Peyer's patch (tissue), 4 donors: ENCODE measurements at regions not wholly inside any gene's neighbourhood (a gene's known extent, or its start where the extent isn't known, plus 50 kb on each side); places are given as distances from the start of the nearest gene placed in this dataset.

Source experiments
- CTCF ChIP-seq, 6 experiments: fragments of 450-650 bp in 4 of 6; fragments of 200-600 bp in 2 of 6; sonication (generic) in 1 of 6; IDR thresholded peaks; one replicate each; pipeline ENCODE4 v1.5.1; 2017 to 2019; ENCODE audit warnings: antibody characterized with exemption in 6 of 6, mild to moderate bottlenecking in 3 of 6, moderate library complexity in 1 of 6
- POLR2A ChIP-seq, 2 donors: fragments of 450-650 bp; IDR thresholded peaks; one replicate each; pipeline ENCODE4 v1.5.1; 2017; ENCODE audit warnings: antibody characterized with exemption in 2 of 2, mild to moderate bottlenecking in 2 of 2, moderate library complexity in 2 of 2

GRCh38 chr10:90363799-90364483, 493.9 kb downstream of the HTR7 start:
- TF ChIP-seq CTCF (IDR thresholded peaks at IDR 0.05) = no peak
- TF ChIP-seq POLR2A (IDR thresholded peaks at IDR 0.05) = no peak
